PC-9 (cell line): ENCODE measurements at regions not wholly inside any gene's neighbourhood (a gene's known extent, or its start where the extent isn't known, plus 50 kb on each side); places are given as distances from the start of the nearest gene placed in this dataset.

ENCODE experiments used
- BruUV-seq: library from RNA; stranded (reverse); fragments of 400-500 nt; replicated peaks from 2 replicates; lab custom pipeline; 2021; lab: Mats Ljungman, UMichigan
- CTCF ChIA-PET: fragments of 300-600 bp; sonication (Branson Sonifier 250); formaldehyde crosslinking; loops from one replicate; lab custom pipeline; 2022; ENCODE audit warnings: antibody characterized with exemption; lab: Charles Lee
- POLR2A ChIA-PET: fragments of 300-600 bp; sonication (Branson Sonifier 250); formaldehyde crosslinking; loops from one replicate; lab custom pipeline; 2022; ENCODE audit warnings: antibody characterized with exemption; ENCODE audit not compliant: unreplicated experiment; lab: Charles Lee
- DNase-seq, 2 experiments: peaks; one replicate each; pipeline versions ENCODE4 v3.0.0 to v3.0.0-alpha.2; 2015 to 2022; ENCODE audit warnings: mixed read lengths in 1 of 2
- H2AFZ ChIP-seq: fragments of 200-600 bp; sonication (generic); 2 replicates; pipeline ENCODE4 v1.8.1; 2017; ENCODE audit warnings: antibody characterized with exemption
- H3F3A ChIP-seq: fragments of 200-600 bp; sonication (generic); 2 replicates; pipeline ENCODE4 v1.8.1; 2017; ENCODE audit warnings: antibody characterized with exemption, mild to moderate bottlenecking, low read depth; ENCODE audit not compliant: insufficient read depth
- H3K27ac ChIP-seq: fragments of 200-600 bp; sonication (generic); 2 replicates; pipeline ENCODE4 v1.6.1; 2016; ENCODE audit warnings: mixed run types
- H3K27me3 ChIP-seq: fragments of 200-600 bp; sonication (generic); 2 replicates; pipeline ENCODE4 v1.6.1; 2016; ENCODE audit warnings: low read depth, mixed run types; ENCODE audit not compliant: insufficient read depth
- H3K36me3 ChIP-seq: fragments of 200-600 bp; sonication (generic); 2 replicates; pipeline ENCODE4 v1.6.1; 2016; ENCODE audit warnings: low read depth, mixed run types
- H3K4me1 ChIP-seq: fragments of 200-600 bp; sonication (generic); replicated peaks from 2 replicates; pipeline ENCODE4 v1.6.1; 2016; ENCODE audit warnings: mixed run types; ENCODE audit not compliant: insufficient read depth
- H3K4me2 ChIP-seq: fragments of 200-600 bp; sonication (generic); 2 replicates; pipeline ENCODE4 v1.6.1; 2017; ENCODE audit warnings: mixed run types
- H3K4me3 ChIP-seq: fragments of 200-600 bp; sonication (generic); 2 replicates; pipeline ENCODE4 v1.6.1; 2016; ENCODE audit warnings: mixed run types
- H3K79me2 ChIP-seq: fragments of 200-600 bp; sonication (generic); 2 replicates; pipeline ENCODE4 v1.6.1; 2017; ENCODE audit warnings: low read depth, mixed run types
- H3K9me2 ChIP-seq: fragments of 200-600 bp; sonication (generic); 2 replicates; pipeline ENCODE4 v1.8.1; 2017; ENCODE audit warnings: mild to moderate bottlenecking; ENCODE audit not compliant: insufficient read depth
- H3K9me3 ChIP-seq: fragments of 200-600 bp; sonication (generic); 2 replicates; pipeline ENCODE4 v1.8.1; 2016; ENCODE audit warnings: low read depth; ENCODE audit not compliant: insufficient read depth
- H4K20me1 ChIP-seq: fragments of 200-600 bp; sonication (generic); 2 replicates; pipeline ENCODE4 v1.8.1; 2017; ENCODE audit not compliant: insufficient read depth
- EZH2 ChIP-seq: fragments of 200-600 bp; sonication (generic); IDR thresholded peaks from 2 replicates; pipeline ENCODE4 v1.8.0; 2017; ENCODE audit warnings: antibody characterized with exemption, low read depth
- intact Hi-C: fragments of 100-400 bp; cut with micrococcal nuclease; formaldehyde crosslinking; loops from one replicate; pipeline ENCODE4 v1.10.0; 2022; ENCODE audit not compliant: unreplicated experiment
- TF ChIP-seq, protein P1 (sequence below): fragments of 200-600 bp; sonication (generic); conservative IDR thresholded peaks from 2 replicates; pipeline ENCODE4 v1.6.1; 2017; ENCODE audit warnings: mixed run types, antibody characterized with exemption, mild to moderate bottlenecking, moderate library complexity

GRCh38 chr11:34812905-34813576, 103.1 kb downstream of the APIP start:
- Histone ChIP-seq H3K36me3 (no peaks in the 10 kb centered on the region), H3K27ac (no peak overlapping the region), H3K79me2 (no peaks in the 10 kb centered on the region), H3K4me3 (no peak overlapping the region), H3K9me3 (peaks cover 29% of the 10 kb centered on the region), H3F3A (peaks cover 14% of the 10 kb centered on the region; the same call in 1 of the 2 replicates), H2AFZ (no peak overlapping the region), H4K20me1 (no peaks in the 10 kb centered on the region), H3K4me2 (no peak overlapping the region), H3K4me1 (peaks cover 19% of the 10 kb centered on the region), H3K27me3 (no peaks in the 10 kb centered on the region), H3K9me2 (no peaks in the 10 kb centered on the region)
- TF ChIP-seq, protein P1, sequence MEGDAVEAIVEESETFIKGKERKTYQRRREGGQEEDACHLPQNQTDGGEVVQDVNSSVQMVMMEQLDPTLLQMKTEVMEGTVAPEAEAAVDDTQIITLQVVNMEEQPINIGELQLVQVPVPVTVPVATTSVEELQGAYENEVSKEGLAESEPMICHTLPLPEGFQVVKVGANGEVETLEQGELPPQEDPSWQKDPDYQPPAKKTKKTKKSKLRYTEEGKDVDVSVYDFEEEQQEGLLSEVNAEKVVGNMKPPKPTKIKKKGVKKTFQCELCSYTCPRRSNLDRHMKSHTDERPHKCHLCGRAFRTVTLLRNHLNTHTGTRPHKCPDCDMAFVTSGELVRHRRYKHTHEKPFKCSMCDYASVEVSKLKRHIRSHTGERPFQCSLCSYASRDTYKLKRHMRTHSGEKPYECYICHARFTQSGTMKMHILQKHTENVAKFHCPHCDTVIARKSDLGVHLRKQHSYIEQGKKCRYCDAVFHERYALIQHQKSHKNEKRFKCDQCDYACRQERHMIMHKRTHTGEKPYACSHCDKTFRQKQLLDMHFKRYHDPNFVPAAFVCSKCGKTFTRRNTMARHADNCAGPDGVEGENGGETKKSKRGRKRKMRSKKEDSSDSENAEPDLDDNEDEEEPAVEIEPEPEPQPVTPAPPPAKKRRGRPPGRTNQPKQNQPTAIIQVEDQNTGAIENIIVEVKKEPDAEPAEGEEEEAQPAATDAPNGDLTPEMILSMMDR = no peak
- TF ChIP-seq EZH2 = no peak
- intact Hi-C loops = no loop called here
- DNase-seq = no peak
- ChIA-PET CTCF (no interaction called here), POLR2A (no interaction called here)
- BruUV-seq = no TSS peak

GRCh38 chr11:34811858-34812257, 104.3 kb downstream of the APIP start:
- Histone ChIP-seq H3F3A (peaks cover 14% of the 10 kb centered on the region; the same call in 1 of the 2 replicates), H3K27me3 (no peaks in the 10 kb centered on the region), H3K27ac (no peak overlapping the region), H2AFZ (no peak overlapping the region), H3K4me2 (no peak overlapping the region), H4K20me1 (no peaks in the 10 kb centered on the region), H3K36me3 (no peaks in the 10 kb centered on the region), H3K4me3 (no peak overlapping the region), H3K9me2 (no peaks in the 10 kb centered on the region), H3K79me2 (no peaks in the 10 kb centered on the region), H3K9me3 (peaks cover 29% of the 10 kb centered on the region), H3K4me1 (peaks cover 19% of the 10 kb centered on the region)
- intact Hi-C loops = no loop called here
- BruUV-seq = no TSS peak
- no peak for TF ChIP-seq EZH2
- TF ChIP-seq, protein P1 = no peak
- ChIA-PET CTCF (no interaction called here), POLR2A (no interaction called here)
- no peak for DNase-seq

- intact Hi-C loops = no loop called here
- Histone ChIP-seq H3K27me3 (no peaks in the 10 kb centered on the region), H3K79me2 (no peaks in the 10 kb centered on the region), H3K9me3 (peaks cover 29% of the 10 kb centered on the region), H3K36me3 (no peaks in the 10 kb centered on the region), H3K4me1 (peaks cover 19% of the 10 kb centered on the region), H3K4me2 (peak overlapping the region; percentile 41), H3K4me3 (no peak overlapping the region), H3F3A (peaks cover 14% of the 10 kb centered on the region; the same call in 1 of the 2 replicates), H3K9me2 (no peaks in the 10 kb centered on the region), H2AFZ (peak overlapping the region; percentile 50; the same call in 1 of the 2 replicates), H3K27ac (peak overlapping the region; percentile 58), H4K20me1 (no peaks in the 10 kb centered on the region)
- ChIA-PET POLR2A (no interaction called here), CTCF (no interaction called here)
- no peak for DNase-seq
- TF ChIP-seq, protein P1 = no peak
- TF ChIP-seq EZH2 = no peak
- BruUV-seq = no TSS peak
Observed at GRCh38 chr11:34810107-34810562, 106.0 kb downstream of the APIP start.
